AG08396 (cell line): ENCODE measurements at regions not wholly inside any gene's neighbourhood (a gene's known extent, or its start where the extent isn't known, plus 50 kb on each side); places are given as distances from the start of the nearest gene placed in this dataset.
A peak's percentile ranks its signal among the peaks of the same experiment; 100 is the strongest.

Experiments used
- DNase-seq: peaks from one replicate; pipeline ENCODE4 v3.0.0; 2012; ENCODE audit warnings: low spot score, mixed read lengths

DNA sequence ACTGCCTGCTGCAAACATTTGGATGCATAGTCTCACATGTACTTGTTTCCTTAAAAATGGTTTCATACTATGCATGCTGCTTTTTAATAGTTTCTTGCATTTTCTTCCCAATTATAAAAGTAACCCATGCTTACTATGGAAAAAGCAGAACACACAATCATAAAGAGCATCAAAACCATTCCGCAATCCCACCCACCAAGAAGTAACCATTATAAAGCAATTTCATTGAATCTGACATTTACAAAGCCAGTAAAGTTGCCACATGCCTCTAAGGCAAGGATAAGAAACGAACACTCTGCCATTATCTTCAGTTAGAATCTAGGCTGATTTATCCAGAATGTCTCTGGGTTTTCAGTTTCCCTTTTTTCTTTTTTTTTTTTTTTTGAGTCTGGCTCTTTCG is 92.7 kb upstream of the OSMR start:
- no peak for DNase-seq

DNA sequence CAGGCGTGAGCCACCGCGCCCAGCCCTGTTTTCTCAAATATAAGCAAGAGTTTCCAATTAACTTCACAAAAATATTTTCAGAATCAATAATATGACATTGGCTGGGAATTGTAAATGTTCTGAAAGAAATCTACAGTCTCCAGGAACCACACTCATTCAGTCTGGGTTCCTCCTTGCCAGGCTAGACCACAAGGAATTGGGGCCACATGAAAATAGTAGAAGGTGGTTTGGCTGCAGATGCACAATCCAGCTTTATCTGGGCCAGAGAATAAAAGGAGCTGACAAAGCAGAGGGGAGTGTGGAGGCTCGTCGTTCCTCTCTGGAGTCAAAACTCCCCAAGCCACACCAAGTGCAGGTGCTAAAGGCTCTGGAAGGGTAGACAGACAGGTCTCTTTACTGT is 92.0 kb upstream of the OSMR start:
- no peak for DNase-seq

DNA sequence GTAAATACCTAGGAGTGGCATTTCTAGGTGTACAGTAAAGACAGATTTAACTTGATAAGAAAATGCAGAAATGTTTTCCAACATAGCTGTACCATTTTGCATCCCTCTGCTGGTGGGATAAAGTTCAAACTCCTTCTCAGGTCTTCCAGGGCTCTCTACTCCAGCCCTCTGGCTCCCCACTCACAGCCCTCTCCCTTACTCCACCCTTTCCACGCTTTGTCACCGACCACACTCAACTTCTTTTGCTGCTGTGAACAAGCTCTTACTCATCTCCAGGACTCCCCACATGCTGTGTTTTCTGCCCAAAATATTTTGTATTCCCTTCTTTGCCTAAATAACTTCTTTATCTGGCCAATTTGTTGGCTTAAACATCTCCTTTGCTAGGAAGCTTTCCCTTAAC is 90.6 kb upstream of the OSMR start:
- peak; percentile 60 for DNase-seq

DNA sequence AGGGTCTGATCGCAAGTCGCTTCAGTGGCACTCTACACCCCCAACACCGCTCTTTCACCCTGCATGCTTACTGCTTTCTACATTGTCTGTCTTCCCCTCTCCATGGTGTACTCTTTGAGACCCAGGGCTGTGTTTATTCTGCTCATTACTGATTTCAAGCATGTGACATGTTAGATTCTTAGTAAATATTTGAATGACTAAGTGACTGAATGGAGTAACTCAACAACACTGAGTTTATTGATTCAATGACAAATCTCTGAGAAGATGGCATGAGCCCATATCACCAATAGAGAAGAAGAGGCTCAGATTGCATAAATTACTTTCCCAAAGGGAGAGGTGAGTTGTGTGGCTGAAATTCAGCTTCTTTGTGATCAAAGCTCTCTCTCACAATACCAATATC is 89.7 kb upstream of the OSMR start:
- no peak for DNase-seq

DNA sequence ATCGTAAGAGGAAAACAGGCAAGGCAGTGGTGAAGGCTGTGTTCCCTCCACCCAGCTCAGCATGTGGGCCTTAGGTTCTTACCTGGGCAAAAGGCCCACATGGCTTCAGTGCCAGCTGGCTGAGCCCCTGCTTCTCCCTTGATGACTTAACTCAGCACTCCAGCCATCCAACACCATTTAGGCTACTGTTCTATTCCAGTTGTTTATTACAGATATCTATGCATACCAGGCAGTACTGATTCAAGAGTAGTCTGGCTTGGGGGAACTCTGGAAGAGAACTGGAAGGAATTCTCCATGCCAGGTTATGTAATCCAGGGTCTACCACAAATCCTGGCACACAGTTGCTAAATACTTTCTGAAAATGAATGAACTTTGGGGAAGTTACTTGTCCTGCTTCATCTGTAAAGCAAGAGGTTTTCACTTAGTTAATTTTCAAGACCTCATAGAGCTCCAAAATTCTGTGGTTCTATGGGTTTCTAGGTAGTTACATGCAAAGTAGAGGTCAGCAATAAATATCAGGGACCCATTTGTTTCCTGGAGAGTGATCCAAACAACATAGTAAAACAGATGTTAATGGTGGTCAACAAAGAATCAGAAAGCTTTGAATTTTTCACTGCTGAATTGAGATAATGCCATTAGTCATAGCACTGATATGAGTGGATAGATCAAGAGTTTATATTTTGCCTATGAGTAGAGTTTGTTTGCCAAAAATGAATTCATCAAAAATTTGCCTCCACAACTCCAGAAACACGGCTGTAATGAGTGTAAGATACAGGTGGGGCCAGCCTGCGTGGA is 88.2 kb upstream of the OSMR start:
- DNase-seq: no peak

DNA sequence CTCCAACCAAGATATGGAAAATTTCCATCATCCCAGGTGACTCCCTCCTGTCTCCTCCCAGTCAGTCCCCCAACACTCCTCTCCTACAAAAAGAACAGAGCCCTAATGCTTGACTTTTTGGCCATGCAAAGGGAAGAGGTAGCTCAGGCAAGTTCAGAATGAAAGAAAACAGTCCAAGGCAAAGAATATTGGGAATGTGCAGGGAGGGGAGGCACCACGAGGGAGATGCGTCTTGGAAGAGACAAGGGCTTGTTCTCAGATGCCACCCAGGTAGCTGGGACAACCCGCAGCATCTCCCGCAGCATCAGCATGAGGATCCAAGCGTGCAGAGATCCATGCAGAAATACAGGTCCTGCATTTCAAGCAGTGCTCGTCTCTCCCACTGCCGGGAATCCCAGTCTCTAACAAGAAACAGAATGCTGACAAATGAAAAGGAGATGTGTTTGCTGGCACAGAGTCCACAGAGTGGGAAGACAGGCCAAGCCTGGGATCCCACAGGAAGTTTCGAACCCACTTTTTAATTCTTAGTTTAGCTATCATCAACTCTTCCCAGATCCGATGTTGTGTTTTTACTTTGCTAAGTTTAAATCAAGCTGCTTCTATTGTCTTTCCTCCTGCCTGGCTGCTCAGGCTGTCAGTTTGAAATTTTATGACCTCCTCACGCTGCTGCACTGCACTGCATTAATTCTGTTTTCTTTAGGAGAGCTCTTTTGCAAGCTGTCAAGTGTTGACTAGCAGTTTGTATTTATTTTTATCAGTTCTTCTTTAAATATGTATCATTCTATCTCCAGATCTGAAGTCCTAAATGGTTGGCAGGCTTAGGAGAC is 86.8 kb upstream of the OSMR start:
- no peak for DNase-seq

DNA sequence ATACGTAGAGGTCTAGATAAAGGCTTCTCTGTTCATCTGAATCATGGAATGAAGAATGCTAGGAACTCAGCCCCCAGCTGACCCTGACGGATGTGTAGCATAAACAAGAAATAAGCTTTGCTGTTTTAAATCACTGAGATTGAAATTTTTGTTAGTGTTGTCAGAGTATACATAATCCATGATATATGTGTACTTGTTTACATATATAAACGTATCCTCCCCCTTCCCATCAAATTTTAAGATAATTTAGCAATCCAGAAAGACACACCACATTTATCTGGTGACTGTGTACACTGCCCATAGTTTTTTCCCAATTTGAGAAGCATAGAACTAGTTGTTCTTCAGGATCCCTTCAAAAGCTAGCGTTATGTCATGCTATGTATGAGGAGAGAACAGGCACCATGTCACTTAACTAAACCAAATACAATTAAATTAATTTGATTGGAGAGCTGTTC is 80.8 kb upstream of the OSMR start:
- DNase-seq: no peak

DNA sequence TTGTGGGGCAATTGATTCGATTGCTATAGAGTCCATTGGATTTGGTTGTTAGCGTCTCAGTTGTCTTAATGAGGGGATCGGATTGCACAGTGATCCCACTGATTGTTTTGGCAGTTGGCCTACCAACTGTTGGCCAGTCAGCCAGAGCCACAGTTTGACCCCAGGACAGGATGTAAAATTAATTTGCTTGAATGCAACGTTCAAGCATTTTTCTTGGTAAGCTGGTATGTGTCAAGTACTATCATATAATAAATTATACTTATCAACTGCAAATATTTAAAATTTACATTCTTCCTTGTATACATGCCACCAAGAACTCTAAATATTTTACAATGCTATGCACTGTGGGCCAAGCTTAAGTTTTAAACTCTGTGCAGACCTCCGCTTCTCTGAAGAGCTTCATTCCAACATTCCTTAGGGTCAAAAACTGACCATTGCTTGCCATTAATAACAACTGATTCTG is 80.4 kb upstream of the OSMR start:
- DNase-seq: peak; percentile 36

DNA sequence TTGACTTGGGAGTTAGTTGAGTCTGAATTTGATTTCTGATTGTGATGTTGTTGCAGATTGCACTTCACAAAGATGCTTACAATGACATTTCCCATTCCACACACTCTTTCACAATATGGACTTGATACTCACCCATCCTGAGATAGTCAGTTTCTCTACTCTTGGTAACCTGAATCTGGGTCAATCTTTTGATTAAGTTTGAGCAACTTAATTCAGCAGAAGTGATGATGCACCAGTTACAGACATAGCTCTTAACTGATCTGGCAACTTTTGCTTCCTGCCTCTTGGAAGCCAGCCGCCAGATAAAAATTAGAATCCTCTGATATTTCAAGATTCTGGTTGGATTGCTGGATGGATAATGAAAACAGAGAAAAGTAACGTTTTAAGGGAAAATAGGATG is 79.7 kb upstream of the OSMR start:
- DNase-seq: no peak

DNA sequence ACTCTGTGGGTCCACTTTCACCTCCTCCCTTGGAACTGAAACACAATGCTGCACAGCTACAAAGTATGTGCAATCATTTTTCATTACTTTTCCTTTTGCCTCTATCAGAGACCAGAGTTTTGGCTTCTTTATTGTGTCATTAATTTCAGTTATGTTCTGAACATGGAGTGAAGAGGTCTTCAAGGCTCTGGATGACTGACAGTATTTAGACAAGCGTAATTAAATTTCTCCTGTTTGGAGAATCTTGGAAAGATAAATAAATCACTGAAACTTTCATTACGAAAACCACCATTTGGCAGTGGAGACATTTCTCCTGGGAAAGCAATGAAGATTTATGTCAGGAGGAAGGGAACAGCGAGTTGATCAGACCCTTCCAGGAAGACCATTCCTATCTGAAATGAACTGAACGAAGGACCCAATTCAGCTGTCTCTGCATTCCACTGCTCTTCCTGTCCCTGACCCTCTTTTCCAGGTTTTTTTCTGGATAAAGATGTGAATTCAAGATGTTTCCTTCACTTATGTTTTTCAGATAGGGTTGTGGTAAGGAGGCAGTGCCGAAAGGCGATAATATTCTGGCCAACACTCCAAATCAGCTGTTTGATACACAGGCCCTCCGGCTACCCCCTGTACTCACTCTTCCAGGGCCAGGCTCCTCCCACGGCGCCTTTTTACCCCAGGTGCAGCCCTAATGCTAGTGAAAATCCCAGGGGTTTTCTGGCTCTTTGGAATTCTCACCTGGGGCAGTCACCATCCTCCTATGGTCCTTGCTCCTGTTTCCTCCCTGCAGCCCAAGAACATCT is 77.2 kb upstream of the OSMR start:
- DNase-seq: no peak

DNA sequence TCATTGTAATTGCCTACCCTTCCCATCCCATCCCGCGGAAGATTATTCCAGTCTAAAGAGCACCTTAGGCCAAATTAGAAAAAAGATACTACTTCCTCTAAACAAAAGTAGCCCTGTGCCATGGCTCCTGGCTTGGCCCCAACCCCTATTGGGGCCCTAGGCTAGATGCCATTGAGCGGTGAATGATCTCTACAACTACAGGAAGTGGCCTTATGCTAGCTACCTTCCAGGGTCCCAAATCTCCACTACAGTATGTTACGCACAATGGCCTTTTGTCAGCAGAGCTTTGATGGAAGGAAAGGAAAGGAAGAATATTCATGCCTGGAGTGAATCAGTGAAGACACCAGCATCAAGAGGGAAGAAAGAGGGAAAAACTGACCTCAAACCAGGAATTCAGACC is 73.3 kb upstream of the OSMR start:
- no peak for DNase-seq

DNA sequence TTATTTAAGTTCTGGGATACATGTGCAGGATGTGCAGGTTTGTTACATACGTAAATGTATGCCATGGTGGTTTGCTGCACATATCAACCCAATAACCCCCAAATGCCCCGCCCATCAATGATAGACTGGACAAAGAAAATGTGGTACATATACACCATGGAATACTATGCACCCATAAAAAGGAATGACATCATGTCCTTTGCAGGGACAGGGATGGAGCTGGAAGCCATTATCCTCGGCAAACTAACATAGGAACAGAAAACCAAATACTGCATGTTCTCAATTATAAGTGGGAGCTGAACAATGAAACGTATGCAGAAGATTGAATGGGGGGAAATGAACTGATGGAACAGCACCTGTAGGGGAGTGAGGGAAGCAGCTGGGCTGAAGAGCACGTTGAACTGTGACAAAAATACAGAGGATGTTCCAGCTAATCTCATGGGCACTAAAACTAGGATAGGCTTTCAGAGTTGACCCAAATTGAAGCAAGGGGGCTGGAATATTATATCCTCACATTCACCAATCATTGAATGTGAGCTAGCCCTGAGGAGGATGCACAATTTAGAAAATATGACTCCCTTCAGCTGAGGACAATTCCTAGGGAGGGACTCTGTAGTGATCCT is 70.5 kb upstream of the OSMR start:
- no peak for DNase-seq

DNA sequence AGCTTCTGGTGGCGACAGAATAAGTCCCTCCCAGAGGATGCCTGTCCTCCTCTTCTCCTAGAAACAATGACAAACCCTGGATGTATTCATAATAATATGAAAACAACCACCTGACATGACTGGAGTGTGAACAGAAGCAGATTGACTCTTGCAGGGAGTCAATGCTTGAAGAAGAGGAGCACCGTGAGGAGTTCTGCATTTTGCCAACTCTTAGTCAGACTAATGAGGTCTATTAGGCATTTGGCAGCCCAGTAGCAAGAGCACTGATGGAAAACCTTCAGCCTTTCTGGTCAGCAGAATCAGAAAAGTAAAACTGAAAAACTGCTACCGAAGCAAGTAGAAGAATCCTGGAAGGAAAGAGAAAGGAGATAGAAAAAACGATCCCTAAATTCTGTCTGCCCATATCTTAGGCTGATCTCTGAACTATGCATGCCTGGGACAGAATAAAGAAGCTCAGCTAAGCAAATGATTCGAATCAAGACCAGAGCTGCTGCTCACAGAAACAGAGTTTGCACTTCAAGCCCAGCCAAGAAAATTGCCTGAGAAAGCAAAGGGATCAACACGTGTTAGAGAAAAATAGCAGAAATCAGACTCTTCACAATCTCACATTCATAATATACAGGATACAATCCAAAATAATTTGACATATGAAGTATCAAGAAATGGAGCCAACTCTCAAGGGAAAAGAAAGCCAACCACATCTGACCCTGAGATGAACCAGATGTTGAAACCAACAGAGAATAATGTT is 69.5 kb upstream of the OSMR start:
- DNase-seq: no peak

DNA sequence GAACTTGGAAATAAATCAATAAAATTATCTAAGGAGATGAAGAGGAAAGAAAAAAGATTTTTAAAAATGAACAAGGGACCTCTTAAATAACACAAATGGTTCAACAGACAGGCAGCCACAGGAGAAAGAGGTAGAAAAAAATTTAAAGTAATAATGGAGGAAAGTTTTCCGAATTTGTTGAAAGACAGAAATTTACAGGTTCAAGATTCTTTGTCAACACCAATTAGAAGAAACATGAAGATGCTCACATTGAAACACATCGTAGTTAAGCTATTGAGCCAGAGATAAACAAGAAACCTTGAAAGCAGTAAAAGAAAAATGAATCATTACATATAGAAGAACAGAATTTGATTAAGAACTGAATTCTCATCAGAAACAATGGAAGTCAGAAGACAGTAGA is 68.7 kb upstream of the OSMR start:
- no peak for DNase-seq

DNA sequence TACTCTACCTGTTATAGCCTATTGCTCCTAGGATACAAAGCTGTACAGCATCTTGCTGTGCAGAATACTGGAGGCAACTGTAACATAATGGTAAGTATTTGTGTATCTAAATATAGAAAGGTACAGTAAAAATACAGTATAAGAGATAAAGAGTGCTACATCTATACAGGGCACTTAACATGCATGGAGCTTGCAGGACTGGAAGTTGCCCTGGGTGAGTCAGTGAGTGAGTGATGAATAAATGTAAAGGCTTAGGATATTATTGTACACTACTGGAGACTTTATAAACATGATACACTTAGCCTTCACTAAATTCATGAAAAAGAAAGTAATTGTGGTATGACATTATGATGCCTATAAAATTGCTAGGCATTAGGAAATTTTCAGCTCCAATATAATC is 65.5 kb upstream of the OSMR start:
- DNase-seq: no peak

DNA sequence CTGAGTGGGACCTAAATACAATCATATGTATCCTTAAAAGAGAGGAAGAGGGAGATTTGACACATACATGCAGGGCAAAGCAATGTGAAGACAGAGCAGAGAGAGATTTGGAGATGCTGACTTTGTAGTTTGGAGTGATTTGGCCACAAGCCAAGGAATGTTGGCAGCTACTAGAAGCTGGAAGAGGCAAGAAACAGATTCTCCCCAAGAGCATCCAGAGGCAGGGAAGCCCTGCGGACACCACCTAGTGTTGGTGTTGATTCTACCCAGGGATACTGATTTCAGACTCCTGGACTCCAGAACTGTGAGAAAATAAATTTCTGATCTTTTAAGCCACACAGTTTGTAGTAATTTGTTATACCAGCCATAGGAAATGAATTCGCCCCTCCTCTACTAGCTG is 64.9 kb upstream of the OSMR start:
- no peak for DNase-seq

DNA sequence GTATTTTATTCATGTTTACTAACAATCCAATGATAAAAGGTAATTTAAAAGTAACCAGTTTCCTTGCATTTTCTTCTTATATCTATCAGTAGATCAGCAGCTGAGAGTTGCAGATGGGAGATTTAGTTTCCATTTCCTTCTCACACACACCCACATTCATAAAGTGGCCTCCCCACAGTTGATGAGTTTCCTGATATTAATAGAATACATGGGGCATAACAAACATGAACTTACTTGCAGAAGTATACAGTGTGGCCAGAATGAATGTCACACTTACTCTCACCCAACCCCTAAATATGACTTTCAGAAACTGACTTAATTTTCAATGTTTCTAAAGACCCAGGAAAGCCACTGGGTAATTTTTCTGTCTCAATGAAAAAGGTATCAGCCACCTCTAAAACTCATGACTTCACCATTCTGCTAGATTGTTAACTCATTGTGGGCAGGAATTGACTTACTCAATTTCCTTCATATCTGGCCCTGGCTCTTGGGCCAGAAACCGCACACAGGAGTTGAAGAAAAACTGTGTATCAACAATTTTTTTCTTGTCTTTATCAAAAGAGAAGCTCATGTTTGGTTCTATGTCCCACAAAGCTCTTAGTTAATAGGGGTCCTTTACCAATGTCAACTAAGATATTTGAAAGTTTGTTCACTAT is 63.5 kb upstream of the OSMR start:
- no peak for DNase-seq

DNA sequence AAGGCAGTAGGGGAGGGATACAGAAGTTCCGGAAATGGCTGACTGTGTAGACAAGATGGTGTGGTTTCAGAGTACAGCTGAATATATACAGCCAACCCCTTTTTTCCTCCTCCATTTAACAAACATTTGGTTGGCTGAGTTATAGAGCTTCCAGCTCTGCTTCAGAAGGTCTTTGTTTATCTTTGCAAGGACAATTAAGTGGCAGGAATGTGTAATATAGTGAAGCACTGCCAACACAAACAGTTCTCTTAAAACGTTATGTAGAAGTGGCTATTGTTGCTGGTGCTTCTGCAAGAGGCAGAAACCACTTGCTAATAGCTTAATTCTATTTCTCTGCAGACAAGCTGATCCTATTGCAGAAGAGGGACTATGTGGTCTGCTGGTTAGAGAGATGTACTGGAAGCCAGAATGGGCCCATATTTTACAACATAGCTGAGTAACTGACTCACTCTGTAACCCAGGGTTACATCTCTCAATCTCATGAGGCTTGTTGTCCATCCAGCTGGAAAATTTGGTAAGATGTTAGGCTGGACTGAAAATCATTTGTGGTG is 62.7 kb upstream of the OSMR start:
- peak; percentile 80 for DNase-seq

DNA sequence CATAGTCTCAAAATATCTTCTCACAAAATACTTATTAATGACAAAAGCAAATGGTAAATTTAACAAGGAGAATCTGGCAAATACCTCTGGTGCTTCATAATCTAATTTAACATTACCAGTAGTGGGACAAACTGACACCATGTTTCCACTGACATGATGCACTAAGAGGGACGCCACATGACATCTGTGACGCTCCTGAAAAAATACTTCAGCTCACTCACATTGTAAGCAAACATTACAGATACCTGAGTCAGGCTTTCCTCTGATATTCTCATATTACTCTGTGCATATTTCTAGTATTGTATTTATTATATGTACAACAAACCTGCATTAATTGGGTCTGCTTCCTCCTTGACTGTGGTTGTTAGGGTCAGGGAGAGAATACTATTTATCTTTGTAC is 56.7 kb upstream of the OSMR start:
- no peak for DNase-seq

DNA sequence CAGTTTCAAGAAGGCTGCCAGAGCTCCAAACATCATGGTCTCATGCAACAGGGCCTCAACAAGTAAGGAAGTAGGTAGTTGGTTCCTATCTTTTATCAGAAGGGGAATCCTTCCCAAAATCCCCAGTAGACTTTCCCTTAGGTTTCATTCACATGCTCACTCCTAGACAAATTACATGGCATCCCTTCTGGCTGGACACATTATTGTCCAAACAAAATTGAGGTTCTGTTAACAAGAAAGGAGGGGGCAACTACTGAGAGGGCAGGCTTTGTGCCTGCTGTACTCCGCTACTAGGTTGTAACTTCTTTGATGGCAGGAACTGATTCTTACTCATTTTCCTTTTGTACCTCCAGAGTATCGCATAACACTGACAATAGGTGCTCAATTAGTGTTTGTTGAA is 56.0 kb upstream of the OSMR start:
- DNase-seq: no peak

DNA sequence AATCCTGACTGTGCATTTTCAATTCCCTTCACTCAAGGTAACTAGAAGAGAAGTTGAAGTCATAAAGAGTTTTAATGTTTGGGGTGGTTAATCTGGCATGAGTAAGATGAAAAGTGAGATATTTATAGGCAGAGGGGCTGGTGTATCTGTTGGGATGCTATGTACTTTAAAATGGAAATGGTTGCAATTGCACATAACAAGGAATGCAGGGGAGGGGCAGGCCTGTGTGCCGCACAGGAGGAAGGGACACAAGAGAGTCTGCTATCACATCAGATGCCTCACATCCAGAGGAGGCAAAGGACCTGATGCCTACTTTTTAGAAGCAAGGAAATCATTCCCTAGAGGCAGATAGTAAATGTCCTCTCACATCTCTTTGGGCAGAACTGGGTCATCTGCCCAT is 55.5 kb upstream of the OSMR start:
- no peak for DNase-seq
